ENCODE measurements at regions not wholly inside any gene's neighbourhood (a gene's known extent, or its start where the extent isn't known, plus 50 kb on each side); places are given as distances from the start of the nearest gene placed in this dataset.

- FAIRE-seq: no peak
- Histone ChIP-seq H2AFZ (ENCODE audit: low read depth, low read length) (no peak overlapping the region), H4K20me1 (ENCODE audit: insufficient read depth, low read length) (no peaks in the 10 kb centered on the region), H3K9ac (ENCODE audit: low read length) (no peak overlapping the region), H3K27ac (ENCODE audit: low read depth, low read length) (no peak overlapping the region), H3K36me3 (ENCODE audit: insufficient read depth, low read length) (no peaks in the 10 kb centered on the region), H3K9me3 (ENCODE audit: insufficient read depth, low read depth, low read length) (no peaks in the 10 kb centered on the region), H3K79me2 (ENCODE audit: insufficient read depth, low read length) (no peaks in the 10 kb centered on the region), H3K4me2 (ENCODE audit: low read length) (no peak overlapping the region), H3K4me1 (ENCODE audit: insufficient read depth, low read length) (no peaks in the 10 kb centered on the region), H3K4me3 (ENCODE audit: insufficient read depth, low read depth, low read length) (no peak overlapping the region), H3K27me3 (ENCODE audit: insufficient read depth, low read length) (no peaks in the 10 kb centered on the region)
- Mint-ChIP-seq H3K27me3 (ENCODE audit: low read depth, unreplicated experiment) (no peaks in the 10 kb centered on the region), H3K4me3 (ENCODE audit: unreplicated experiment) (no peak overlapping the region), H3K4me1 (ENCODE audit: low read depth, unreplicated experiment) (no peaks in the 10 kb centered on the region), H3K9me3 (ENCODE audit: unreplicated experiment) (no peaks in the 10 kb centered on the region), H3K27ac (ENCODE audit: unreplicated experiment) (no peak overlapping the region), H3K36me3 (ENCODE audit: low read depth, unreplicated experiment) (no peaks in the 10 kb centered on the region)
- no peak for DNase-seq (ENCODE audit: low read depth)
- no peak for TF ChIP-seq CTCF (IDR thresholded peaks at IDR 0.05; ENCODE audit: insufficient read depth, low read depth, low read length)
Observed at GRCh38 chr2:155309483-155309882, 611.0 kb downstream of the KCNJ3 start.

- FAIRE-seq: no peak
- Mint-ChIP-seq H3K36me3 (ENCODE audit: low read depth, unreplicated experiment) (no peaks in the 10 kb centered on the region), H3K9me3 (ENCODE audit: unreplicated experiment) (no peaks in the 10 kb centered on the region), H3K4me3 (ENCODE audit: unreplicated experiment) (no peak overlapping the region), H3K27ac (ENCODE audit: unreplicated experiment) (no peak overlapping the region), H3K4me1 (ENCODE audit: low read depth, unreplicated experiment) (no peaks in the 10 kb centered on the region), H3K27me3 (ENCODE audit: low read depth, unreplicated experiment) (no peaks in the 10 kb centered on the region)
- DNase-seq (ENCODE audit: low read depth): no peak
- H3K27me3 ChIP-seq (ENCODE audit: insufficient read depth, low read length): no peaks in the 10 kb centered on the region
- H3K4me2 ChIP-seq (ENCODE audit: low read length): no peak overlapping the region
- no peak overlapping the region for H3K4me3 ChIP-seq (ENCODE audit: insufficient read depth, low read depth, low read length)
- TF ChIP-seq EZH2 (IDR thresholded peaks at IDR 0.05; ENCODE audit: insufficient read depth, low read length) (no peak), CTCF (IDR thresholded peaks at IDR 0.05; ENCODE audit: insufficient read depth, low read depth, low read length) (no peak)
- H2AFZ ChIP-seq (ENCODE audit: low read depth, low read length): no peak overlapping the region
- H3K27ac ChIP-seq (ENCODE audit: low read depth, low read length): no peak overlapping the region
- H3K79me2 ChIP-seq (ENCODE audit: insufficient read depth, low read length): no peaks in the 10 kb centered on the region
- no peaks in the 10 kb centered on the region for H3K36me3 ChIP-seq (ENCODE audit: insufficient read depth, low read length)
- no peaks in the 10 kb centered on the region for H3K4me1 ChIP-seq (ENCODE audit: insufficient read depth, low read length)
- H3K9me3 ChIP-seq (ENCODE audit: insufficient read depth, low read depth, low read length): no peaks in the 10 kb centered on the region
- no peaks in the 10 kb centered on the region for H4K20me1 ChIP-seq (ENCODE audit: insufficient read depth, low read length)
- no peak overlapping the region for H3K9ac ChIP-seq (ENCODE audit: low read length)
Observed at GRCh38 chr2:155308367-155309009, 610.0 kb downstream of the KCNJ3 start.

- FAIRE-seq: no peak
- no peaks in the 10 kb centered on the region for H3K36me3 ChIP-seq (ENCODE audit: insufficient read depth, low read length)
- H2AFZ ChIP-seq (ENCODE audit: low read depth, low read length): no peak overlapping the region
- TF ChIP-seq EZH2 (IDR thresholded peaks at IDR 0.05; ENCODE audit: insufficient read depth, low read length): no peak
- no peak for TF ChIP-seq CTCF (IDR thresholded peaks at IDR 0.05; ENCODE audit: insufficient read depth, low read depth, low read length)
- DNase-seq (ENCODE audit: low read depth): no peak
- H4K20me1 ChIP-seq (ENCODE audit: insufficient read depth, low read length): no peaks in the 10 kb centered on the region
- Mint-ChIP-seq H3K4me3 (ENCODE audit: unreplicated experiment) (no peak overlapping the region), H3K36me3 (ENCODE audit: low read depth, unreplicated experiment) (no peaks in the 10 kb centered on the region), H3K4me1 (ENCODE audit: low read depth, unreplicated experiment) (no peaks in the 10 kb centered on the region), H3K9me3 (ENCODE audit: unreplicated experiment) (no peaks in the 10 kb centered on the region), H3K27me3 (ENCODE audit: low read depth, unreplicated experiment) (no peaks in the 10 kb centered on the region), H3K27ac (ENCODE audit: unreplicated experiment) (no peak overlapping the region)
- no peaks in the 10 kb centered on the region for H3K9me3 ChIP-seq (ENCODE audit: insufficient read depth, low read depth, low read length)
- H3K4me2 ChIP-seq (ENCODE audit: low read length): no peak overlapping the region
- H3K9ac ChIP-seq (ENCODE audit: low read length): no peak overlapping the region
- no peaks in the 10 kb centered on the region for H3K27me3 ChIP-seq (ENCODE audit: insufficient read depth, low read length)
- H3K4me1 ChIP-seq (ENCODE audit: insufficient read depth, low read length): no peaks in the 10 kb centered on the region
- no peaks in the 10 kb centered on the region for H3K79me2 ChIP-seq (ENCODE audit: insufficient read depth, low read length)
- no peak overlapping the region for H3K27ac ChIP-seq (ENCODE audit: low read depth, low read length)
- no peak overlapping the region for H3K4me3 ChIP-seq (ENCODE audit: insufficient read depth, low read depth, low read length)
Observed at GRCh38 chr2:155301221-155301620, 602.7 kb downstream of the KCNJ3 start.

Data from astrocyte (in vitro differentiated cells and primary cell).